IMR-90 (cell line): ENCODE measurements at regions not wholly inside any gene's neighbourhood (a gene's known extent, or its start where the extent isn't known, plus 50 kb on each side); places are given as distances from the start of the nearest gene placed in this dataset.

ENCODE experiments used
- CEBPB ChIP-seq: IDR thresholded peaks from 2 replicates; pipeline ENCODE4 v1.6.1; 2012; ENCODE audit warnings: low read depth, low read length, improper control_type of control experiment
- CHD1 ChIP-seq: IDR thresholded peaks from 2 replicates; pipeline ENCODE4 v1.6.1; 2012; ENCODE audit warnings: low read depth, low read length, improper control_type of control experiment
- CTCF ChIP-seq: conservative IDR thresholded peaks from 2 replicates; pipeline ENCODE4 v1.5.1; 2012; ENCODE audit warnings: mild to moderate bottlenecking, low read depth, low read length, improper control_type of control experiment
- MAFK ChIP-seq: IDR thresholded peaks from 2 replicates; pipeline ENCODE4 v1.6.1; 2012; ENCODE audit warnings: low read depth, low read length, improper control_type of control experiment
- MXI1 ChIP-seq: IDR thresholded peaks from 2 replicates; pipeline ENCODE4 v1.6.1; 2012; ENCODE audit warnings: low read depth, mild to moderate bottlenecking, low read length, moderate library complexity, borderline replicate concordance
- NFE2L2 ChIP-seq: fragments of 150-350 bp; IDR thresholded peaks from 2 replicates; pipeline ENCODE4 v1.6.1; 2016; ENCODE audit warnings: low read depth, mild to moderate bottlenecking, low read length
- POLR2A ChIP-seq: IDR thresholded peaks from 2 replicates; pipeline ENCODE4 v1.6.1; 2012; ENCODE audit warnings: mild to moderate bottlenecking, low read depth, low read length
- RAD21 ChIP-seq: IDR thresholded peaks from 2 replicates; pipeline ENCODE4 v1.6.1; 2012; ENCODE audit warnings: low read length, improper control_type of control experiment
- RCOR1 ChIP-seq: IDR thresholded peaks from 2 replicates; pipeline ENCODE4 v1.6.1; 2012; ENCODE audit warnings: mild to moderate bottlenecking, low read length, improper control_type of control experiment; ENCODE audit not compliant: insufficient replicate concordance
- SMC3 ChIP-seq: fragments of 150-350 bp; IDR thresholded peaks from 2 replicates; pipeline ENCODE4 v1.6.1; 2016; ENCODE audit warnings: low read depth, mild to moderate bottlenecking, antibody characterized with exemption, low read length, moderate library complexity

- TF ChIP-seq CTCF (no peak), POLR2A (no peak), CHD1 (no peak), CEBPB (no peak), MXI1 (no peak), RCOR1 (no peak), MAFK (no peak), NFE2L2 (no peak), SMC3 (no peak), RAD21 (no peak)
Observed at GRCh38 chr5:152063004-152063403, 138.4 kb upstream of the GLRA1 start.
